GM21529 (cell line): ENCODE measurements at regions not wholly inside any gene's neighbourhood (a gene's known extent, or its start where the extent isn't known, plus 50 kb on each side); places are given as distances from the start of the nearest gene placed in this dataset.

Experiments used
- ATAC-seq: cut with Tn5 transposase; IDR thresholded peaks from one replicate; pipeline ENCODE4 v1.9.1; 2021; ENCODE audit not compliant: unreplicated experiment

GRCh38 chr10:100612601-100613595, 77.2 kb downstream of the HIF1AN start:
- no peak for ATAC-seq

GRCh38 chr10:100613846-100614245, 78.1 kb downstream of the HIF1AN start:
- ATAC-seq, result no peak

- ATAC-seq, result no peak
These were observed 78.8 kb downstream of the HIF1AN start for GRCh38 chr10:100614429-100615095.

- ATAC-seq, result no peak
These were observed 79.5 kb downstream of the HIF1AN start for GRCh38 chr10:100615241-100615640.

GRCh38 chr10:100615908-100616307, 80.2 kb downstream of the HIF1AN start:
- ATAC-seq, result no peak

- no peak for ATAC-seq
These were observed 82.4 kb downstream of the HIF1AN start for GRCh38 chr10:100618091-100618615.

- ATAC-seq, result no peak
These were observed 83.0 kb downstream of the HIF1AN start for GRCh38 chr10:100618632-100619255.

GRCh38 chr10:100620087-100620835, 84.5 kb downstream of the HIF1AN start:
- ATAC-seq, result no peak

GRCh38 chr10:100621360-100622205, 85.8 kb downstream of the HIF1AN start:
- no peak for ATAC-seq

GRCh38 chr10:100622946-100623345, 87.2 kb downstream of the HIF1AN start:
- ATAC-seq, result no peak

GRCh38 chr10:100623521-100624230, 87.9 kb downstream of the HIF1AN start:
- ATAC-seq, result no peak

GRCh38 chr10:100624298-100624697, 88.6 kb downstream of the HIF1AN start:
- no peak for ATAC-seq

- ATAC-seq, result no peak
These were observed 90.1 kb downstream of the HIF1AN start for GRCh38 chr10:100625816-100626215.

- no peak for ATAC-seq
These were observed 92.3 kb downstream of the HIF1AN start for GRCh38 chr10:100628061-100628460.

- no peak for ATAC-seq
These were observed 95.4 kb downstream of the HIF1AN start for GRCh38 chr10:100631192-100631591.

- no peak for ATAC-seq
These were observed 96.3 kb downstream of the HIF1AN start for GRCh38 chr10:100632027-100632426.

- no peak for ATAC-seq
These were observed 98.3 kb downstream of the HIF1AN start for GRCh38 chr10:100634034-100634433.

- no peak for ATAC-seq
These were observed 101.3 kb downstream of the HIF1AN start for GRCh38 chr10:100636848-100637553.
